HG02763 (cell line): ENCODE measurements at regions not wholly inside any gene's neighbourhood (a gene's known extent, or its start where the extent isn't known, plus 50 kb on each side); places are given as distances from the start of the nearest gene placed in this dataset.

Source experiments
- ATAC-seq: cut with Tn5 transposase; IDR thresholded peaks from one replicate; pipeline ENCODE4 v1.9.1; 2021; ENCODE audit warnings: mild to moderate bottlenecking, moderate library complexity; ENCODE audit not compliant: unreplicated experiment

GRCh38 chr12:92337128-92337527 is 191.5 kb upstream of the BTG1 start:
- ATAC-seq: no peak

GRCh38 chr12:92336641-92337040 is 191.0 kb upstream of the BTG1 start:
- no peak for ATAC-seq

GRCh38 chr12:92335831-92336230 is 190.2 kb upstream of the BTG1 start:
- ATAC-seq: no peak

GRCh38 chr12:92334552-92334951 is 188.9 kb upstream of the BTG1 start:
- ATAC-seq: no peak

- ATAC-seq: no peak
Measured at GRCh38 chr12:92332552-92332951, 186.9 kb upstream of the BTG1 start.

- ATAC-seq: no peak
Measured at GRCh38 chr12:92331383-92331782, 185.7 kb upstream of the BTG1 start.

- ATAC-seq: no peak
Measured at GRCh38 chr12:92330654-92331053, 185.0 kb upstream of the BTG1 start.

- no peak for ATAC-seq
Measured at GRCh38 chr12:92326877-92327276, 181.2 kb upstream of the BTG1 start.

- ATAC-seq: no peak
Measured at GRCh38 chr12:92324849-92325500, 179.3 kb upstream of the BTG1 start.

- no peak for ATAC-seq
Measured at GRCh38 chr12:92312463-92312964, 166.9 kb upstream of the BTG1 start.

- ATAC-seq: no peak
Measured at GRCh38 chr12:92304371-92305055, 158.9 kb upstream of the BTG1 start.

GRCh38 chr12:92302041-92302829 is 156.6 kb upstream of the BTG1 start:
- ATAC-seq: no peak

GRCh38 chr12:92301356-92301755 is 155.7 kb upstream of the BTG1 start:
- no peak for ATAC-seq

GRCh38 chr12:92300777-92301176 is 155.1 kb upstream of the BTG1 start:
- no peak for ATAC-seq

- ATAC-seq: no peak
Measured at GRCh38 chr12:92299744-92300143, 154.1 kb upstream of the BTG1 start.

- ATAC-seq: no peak
Measured at GRCh38 chr12:92299344-92299743, 153.7 kb upstream of the BTG1 start.

GRCh38 chr12:92297932-92298696 is 152.5 kb upstream of the BTG1 start:
- ATAC-seq: no peak

- no peak for ATAC-seq
Measured at GRCh38 chr12:92297405-92297804, 151.8 kb upstream of the BTG1 start.

- ATAC-seq: no peak
Measured at GRCh38 chr12:92295523-92295922, 149.9 kb upstream of the BTG1 start.

- no peak for ATAC-seq
Measured at GRCh38 chr12:92294676-92295440, 149.2 kb upstream of the BTG1 start.
